GM21717 (cell line): ENCODE measurements at regions not wholly inside any gene's neighbourhood (a gene's known extent, or its start where the extent isn't known, plus 50 kb on each side); places are given as distances from the start of the nearest gene placed in this dataset.
"Not testable (repeated sequence)": the region's sequence is repeated elsewhere in the genome, so short reads cannot be mapped to it uniquely, and the experiment has no call there.

ENCODE experiments used
- ATAC-seq: cut with Tn5 transposase; IDR thresholded peaks from one replicate; pipeline ENCODE4 v1.9.1; 2021; ENCODE audit warnings: mild to moderate bottlenecking, moderate library complexity; ENCODE audit not compliant: unreplicated experiment

- no peak for ATAC-seq
Measured at GRCh38 chr5:85985167-85985566, 632.6 kb upstream of the COX7C start.

GRCh38 chr5:85990998-85991397, 626.7 kb upstream of the COX7C start:
- ATAC-seq = no peak

- ATAC-seq = not testable (repeated sequence)
Measured at GRCh38 chr5:85994653-85995052, 623.1 kb upstream of the COX7C start.

- no peak for ATAC-seq
Measured at GRCh38 chr5:85998656-85999055, 619.1 kb upstream of the COX7C start.

- ATAC-seq = no peak
Measured at GRCh38 chr5:86008293-86008692, 609.4 kb upstream of the COX7C start.

GRCh38 chr5:86008704-86009103, 609.0 kb upstream of the COX7C start:
- ATAC-seq = no peak

- no peak for ATAC-seq
Measured at GRCh38 chr5:86011937-86012336, 605.8 kb upstream of the COX7C start.

GRCh38 chr5:86029308-86029707, 588.4 kb upstream of the COX7C start:
- ATAC-seq = no peak

GRCh38 chr5:86030753-86031152, 587.0 kb upstream of the COX7C start:
- ATAC-seq = no peak

GRCh38 chr5:86038566-86038965, 579.2 kb upstream of the COX7C start:
- ATAC-seq = no peak

GRCh38 chr5:86039351-86039750, 578.4 kb upstream of the COX7C start:
- no peak for ATAC-seq

- ATAC-seq = no peak
Measured at GRCh38 chr5:86070719-86071118, 547.0 kb upstream of the COX7C start.

GRCh38 chr5:86074297-86074696, 543.4 kb upstream of the COX7C start:
- ATAC-seq = no peak

GRCh38 chr5:86075139-86075538, 542.6 kb upstream of the COX7C start:
- ATAC-seq = no peak

GRCh38 chr5:86095092-86095491, 522.6 kb upstream of the COX7C start:
- ATAC-seq = no peak

- ATAC-seq = no peak
Measured at GRCh38 chr5:86101966-86102365, 515.8 kb upstream of the COX7C start.

- no peak for ATAC-seq
Measured at GRCh38 chr5:86108825-86109224, 508.9 kb upstream of the COX7C start.

- ATAC-seq = no peak
Measured at GRCh38 chr5:86112249-86112648, 505.5 kb upstream of the COX7C start.

- ATAC-seq = no peak
Measured at GRCh38 chr5:86115164-86115563, 502.6 kb upstream of the COX7C start.

GRCh38 chr5:86118542-86118941, 499.2 kb upstream of the COX7C start:
- ATAC-seq = no peak

- ATAC-seq = no peak
Measured at GRCh38 chr5:86124333-86124732, 493.4 kb upstream of the COX7C start.

GRCh38 chr5:86125731-86126601, 491.8 kb upstream of the COX7C start:
- no peak for ATAC-seq

GRCh38 chr5:86127696-86128095, 490.0 kb upstream of the COX7C start:
- no peak for ATAC-seq
